ENCODE measurements at regions not wholly inside any gene's neighbourhood (a gene's known extent, or its start where the extent isn't known, plus 50 kb on each side); places are given as distances from the start of the nearest gene placed in this dataset.

- no peaks in the 10 kb centered on the region for H3K27me3 ChIP-seq
- H3K9me3 ChIP-seq: no peaks in the 10 kb centered on the region
- H3K4me3 ChIP-seq: no peak overlapping the region
- ATAC-seq: no peak
- H3K36me3 ChIP-seq: no peaks in the 10 kb centered on the region
- no peaks in the 10 kb centered on the region for H3K4me1 ChIP-seq
- H3K27ac ChIP-seq: no peak overlapping the region
- TF ChIP-seq POLR2AphosphoS5 (IDR thresholded peaks at IDR 0.05): no peak
- TF ChIP-seq, protein P1, sequence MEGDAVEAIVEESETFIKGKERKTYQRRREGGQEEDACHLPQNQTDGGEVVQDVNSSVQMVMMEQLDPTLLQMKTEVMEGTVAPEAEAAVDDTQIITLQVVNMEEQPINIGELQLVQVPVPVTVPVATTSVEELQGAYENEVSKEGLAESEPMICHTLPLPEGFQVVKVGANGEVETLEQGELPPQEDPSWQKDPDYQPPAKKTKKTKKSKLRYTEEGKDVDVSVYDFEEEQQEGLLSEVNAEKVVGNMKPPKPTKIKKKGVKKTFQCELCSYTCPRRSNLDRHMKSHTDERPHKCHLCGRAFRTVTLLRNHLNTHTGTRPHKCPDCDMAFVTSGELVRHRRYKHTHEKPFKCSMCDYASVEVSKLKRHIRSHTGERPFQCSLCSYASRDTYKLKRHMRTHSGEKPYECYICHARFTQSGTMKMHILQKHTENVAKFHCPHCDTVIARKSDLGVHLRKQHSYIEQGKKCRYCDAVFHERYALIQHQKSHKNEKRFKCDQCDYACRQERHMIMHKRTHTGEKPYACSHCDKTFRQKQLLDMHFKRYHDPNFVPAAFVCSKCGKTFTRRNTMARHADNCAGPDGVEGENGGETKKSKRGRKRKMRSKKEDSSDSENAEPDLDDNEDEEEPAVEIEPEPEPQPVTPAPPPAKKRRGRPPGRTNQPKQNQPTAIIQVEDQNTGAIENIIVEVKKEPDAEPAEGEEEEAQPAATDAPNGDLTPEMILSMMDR (IDR thresholded peaks at IDR 0.05): no peak
- WGBS, 2 donors (ENCODE audit: low coverage in 1 of 2): 74 to 86% methylated on average over 3 of the region's 3 CpGs
These were observed 550.6 kb downstream of the DSC3 start for GRCh38 chr18:30491815-30492551.

GRCh38 chr18:30489890-30490643, 552.5 kb downstream of the DSC3 start:
- no peaks in the 10 kb centered on the region for H3K27me3 ChIP-seq
- TF ChIP-seq POLR2AphosphoS5 (IDR thresholded peaks at IDR 0.05) (no peak), POLR2A (IDR thresholded peaks at IDR 0.05) (no peak), EP300 (IDR thresholded peaks at IDR 0.05) (no peak)
- TF ChIP-seq, protein P1 (IDR thresholded peaks at IDR 0.05): no peak
- no peak overlapping the region for H3K4me3 ChIP-seq
- no peaks in the 10 kb centered on the region for H3K36me3 ChIP-seq
- no peak for ATAC-seq
- H3K4me1 ChIP-seq: no peaks in the 10 kb centered on the region
- 96 to 100% methylated on average over 1 to 2 of the region's 2 CpGs for WGBS, 2 donors (ENCODE audit: low coverage in 1 of 2)
- no peak overlapping the region for H3K27ac ChIP-seq
- no peaks in the 10 kb centered on the region for H3K9me3 ChIP-seq

DNA sequence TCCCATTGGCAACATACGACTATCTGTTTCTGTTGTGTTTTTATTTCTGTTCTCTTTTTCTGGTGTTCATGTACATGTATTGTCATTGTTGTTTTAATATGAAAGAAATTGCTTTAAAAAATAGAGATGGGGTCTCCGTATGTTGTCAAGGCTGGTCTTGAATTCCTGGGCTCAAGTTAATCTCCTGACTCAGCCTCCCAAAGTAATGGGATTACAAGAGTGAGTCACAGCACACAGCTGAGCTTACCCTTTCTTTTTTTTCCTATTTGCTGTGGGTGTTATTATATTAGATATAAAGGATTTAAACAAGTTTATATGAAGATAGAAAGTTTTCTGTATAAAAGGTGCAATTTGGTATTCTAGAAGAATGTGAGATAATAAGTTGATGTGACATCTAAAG, 554.6 kb downstream of the DSC3 start:
- ATAC-seq: no peak
- WGBS, 2 donors (ENCODE audit: low coverage in 1 of 2): 84 to 94% methylated on average over 2 of the region's 2 CpGs

GRCh38 chr18:30486856-30487255, 555.7 kb downstream of the DSC3 start:
- no peaks in the 10 kb centered on the region for H3K36me3 ChIP-seq
- no peak overlapping the region for H3K27ac ChIP-seq
- WGBS, 2 donors (ENCODE audit: low coverage in 1 of 2): 42 to 44% methylated on average over 1 of the region's 1 CpG
- H3K27me3 ChIP-seq: no peaks in the 10 kb centered on the region
- H3K4me3 ChIP-seq: no peak overlapping the region
- ATAC-seq: no peak
- no peaks in the 10 kb centered on the region for H3K4me1 ChIP-seq
- TF ChIP-seq POLR2AphosphoS5 (IDR thresholded peaks at IDR 0.05): no peak
- TF ChIP-seq, protein P1 (IDR thresholded peaks at IDR 0.05): no peak
- no peak for TF ChIP-seq POLR2A (IDR thresholded peaks at IDR 0.05)
- no peak for TF ChIP-seq EP300 (IDR thresholded peaks at IDR 0.05)
- peaks cover 0 to 2% (median 0%) of the 10 kb centered on the region in 3 donors for H3K9me3 ChIP-seq

More for the DNA sequence above, 554.6 kb downstream of the DSC3 start:
- no peaks in the 10 kb centered on the region for H3K27me3 ChIP-seq
- no peak overlapping the region for H3K4me3 ChIP-seq
- H3K36me3 ChIP-seq: no peaks in the 10 kb centered on the region
- no peak overlapping the region for H3K27ac ChIP-seq
- H3K9me3 ChIP-seq: no peaks in the 10 kb centered on the region
- H3K4me1 ChIP-seq: no peaks in the 10 kb centered on the region
- TF ChIP-seq POLR2AphosphoS5 (IDR thresholded peaks at IDR 0.05) (no peak), EP300 (IDR thresholded peaks at IDR 0.05) (no peak), POLR2A (IDR thresholded peaks at IDR 0.05) (no peak)
- TF ChIP-seq, protein P1 (IDR thresholded peaks at IDR 0.05): no peak

GRCh38 chr18:30485078-30485477, 557.5 kb downstream of the DSC3 start:
- ATAC-seq: no peak
- 70 to 77% methylated on average over 2 of the region's 2 CpGs for WGBS, 2 donors (ENCODE audit: low coverage in 1 of 2)
- H3K36me3 ChIP-seq: no peaks in the 10 kb centered on the region

More at GRCh38 chr18:30485078-30485477, 557.5 kb downstream of the DSC3 start:
- no peaks in the 10 kb centered on the region for H3K27me3 ChIP-seq
- TF ChIP-seq POLR2A (IDR thresholded peaks at IDR 0.05): no peak
- TF ChIP-seq, protein P1 (IDR thresholded peaks at IDR 0.05): no peak
- TF ChIP-seq EP300 (IDR thresholded peaks at IDR 0.05): no peak
- no peak for TF ChIP-seq POLR2AphosphoS5 (IDR thresholded peaks at IDR 0.05)
- H3K9me3 ChIP-seq: peaks cover 0 to 3% (median 0%) of the 10 kb centered on the region in 3 donors
- no peak overlapping the region for H3K27ac ChIP-seq
- no peak overlapping the region for H3K4me3 ChIP-seq
- no peaks in the 10 kb centered on the region for H3K4me1 ChIP-seq
